H1 (cell line): ENCODE measurements at regions not wholly inside any gene's neighbourhood (a gene's known extent, or its start where the extent isn't known, plus 50 kb on each side); places are given as distances from the start of the nearest gene placed in this dataset.

Experiments used
- CTCF ChIA-PET: fragments of 300-600 bp; sonication (Branson Sonifier 250); formaldehyde crosslinking; loops from one replicate; lab custom pipeline; 2021; ENCODE audit not compliant: partially characterized antibody; lab: Charles Lee
- POLR2A ChIA-PET: fragments of 300-600 bp; sonication (Branson Sonifier 250); formaldehyde crosslinking; loops from one replicate; lab custom pipeline; 2021; ENCODE audit warnings: inconsistent platforms; ENCODE audit not compliant: partially characterized antibody; lab: Charles Lee
- DNase-seq, 2 experiments: peaks; one replicate each; pipeline versions ENCODE4 v3.0.0 to v3.0.0-alpha.2; 2010 to 2022; ENCODE audit warnings: low spot score in 2 of 2, low read depth in 1 of 2, mixed read lengths in 1 of 2
- FAIRE-seq: peaks from 2 replicates; lab custom pipeline; 2011; peaks lifted over from hg19 to GRCh38; lab: Jason Lieb, UNC
- H2AFZ ChIP-seq: 2 replicates; pipeline ENCODE4 v1.8.1; 2012; ENCODE audit warnings: low read length, inconsistent platforms
- H2AK5ac ChIP-seq: 2 replicates; pipeline ENCODE4 v1.6.1; 2013; ENCODE audit warnings: low read depth, low read length
- H2BK120ac ChIP-seq: replicated peaks from 2 replicates; pipeline ENCODE3; 2013; ENCODE audit warnings: low read depth, low read length, inconsistent platforms
- H2BK12ac ChIP-seq: 2 replicates; pipeline ENCODE4 v1.6.1; 2013; ENCODE audit warnings: low read depth, low read length
- H2BK15ac ChIP-seq: 2 replicates; pipeline ENCODE4 v1.6.1; 2013; ENCODE audit warnings: low read length
- H2BK20ac ChIP-seq: 2 replicates; pipeline ENCODE4 v1.6.1; 2013; ENCODE audit warnings: low read length
- H2BK5ac ChIP-seq: 2 replicates; pipeline ENCODE4 v1.6.1; 2013; ENCODE audit warnings: low read depth, low read length
- H3K14ac ChIP-seq: 2 replicates; pipeline ENCODE4 v1.6.1; 2013; ENCODE audit warnings: inconsistent platforms; ENCODE audit not compliant: insufficient read length
- H3K18ac ChIP-seq: 2 replicates; pipeline ENCODE4 v1.6.1; 2013; ENCODE audit warnings: low read length; ENCODE audit errors: extremely low read depth
- H3K23ac ChIP-seq: 2 replicates; pipeline ENCODE4 v1.6.1; 2013; ENCODE audit warnings: inconsistent platforms; ENCODE audit not compliant: insufficient read length
- H3K23me2 ChIP-seq: 2 replicates; pipeline ENCODE4 v1.6.1; 2013; ENCODE audit warnings: low read depth, low read length
- H3K27ac ChIP-seq: 2 replicates; pipeline ENCODE4 v1.6.1; 2011; ENCODE audit warnings: low read depth, low read length, inconsistent platforms
- H3K27me3 ChIP-seq, 4 experiments: replicated peaks in 1 of 4; 1 replicate in 1 of 4; 2 replicates in 3 of 4; pipeline versions ENCODE4 v1.6.1 to v1.8.1; 2011 to 2013; ENCODE audit warnings: low read length in 3 of 4, mild to moderate bottlenecking in 3 of 4, inconsistent platforms in 2 of 4, mixed read lengths in 2 of 4, moderate library complexity in 1 of 4; ENCODE audit not compliant: control insufficient read depth in 3 of 4, insufficient read depth in 3 of 4; ENCODE audit errors: extremely low read depth in 1 of 4
- H3K36me3 ChIP-seq, 4 experiments: 2 replicates each; pipeline versions ENCODE4 v1.6.1 to v1.8.1; 2011 to 2013; ENCODE audit warnings: mild to moderate bottlenecking in 4 of 4, low read length in 3 of 4, moderate library complexity in 2 of 4, control low read depth in 1 of 4, inconsistent platforms in 1 of 4; ENCODE audit not compliant: insufficient read depth in 4 of 4, control insufficient read depth in 2 of 4
- H3K4ac ChIP-seq: replicated peaks from 2 replicates; pipeline ENCODE3; 2013; ENCODE audit warnings: low read length, low read depth, mixed read lengths, inconsistent platforms; ENCODE audit not compliant: insufficient read length
- H3K4me1 ChIP-seq, 4 experiments: replicated peaks in 1 of 4; 1 replicate in 1 of 4; 2 replicates in 3 of 4; pipeline versions ENCODE4 v1.6.1 to v1.8.1; 2011 to 2013; ENCODE audit warnings: low read length in 3 of 4, inconsistent platforms in 2 of 4, mixed read lengths in 1 of 4; ENCODE audit not compliant: insufficient read depth in 4 of 4, control insufficient read depth in 3 of 4
- H3K4me2 ChIP-seq, 2 experiments: 2 replicates each; pipeline versions ENCODE4 v1.6.1 to v1.8.1; 2011 to 2013; ENCODE audit warnings: low read depth in 2 of 2, low read length in 2 of 2, control low read depth in 1 of 2, inconsistent platforms in 1 of 2, mild to moderate bottlenecking in 1 of 2; ENCODE audit not compliant: insufficient read depth in 1 of 2
- H3K4me3 ChIP-seq, 4 experiments: fragments of 200-600, 300-600 bp in 1 of 4; sonication (generic), shearing (Covaris generic), sonication (Bioruptor Twin) in 1 of 4; 2 replicates each; pipeline versions ENCODE4 v1.5.1 to v1.8.1; 2011 to 2016; ENCODE audit warnings: low read length in 4 of 4, low read depth in 3 of 4, control low read depth in 2 of 4, inconsistent platforms in 2 of 4, mild to moderate bottlenecking in 2 of 4, mixed read lengths in 1 of 4, moderate library complexity in 1 of 4; ENCODE audit not compliant: insufficient read depth in 2 of 4; ENCODE audit errors: extremely low read depth in 1 of 4
- H3K56ac ChIP-seq: replicated peaks from 2 replicates; pipeline ENCODE3; 2013; ENCODE audit warnings: low read depth, mild to moderate bottlenecking, mixed read lengths, low read length, inconsistent platforms; ENCODE audit not compliant: insufficient read length
- H3K79me1 ChIP-seq: 2 replicates; pipeline ENCODE4 v1.6.1; 2013; ENCODE audit warnings: low read depth, low read length, control low read depth
- H3K79me2 ChIP-seq, 2 experiments: 2 replicates each; pipeline versions ENCODE4 v1.6.1 to v1.8.1; 2012 to 2013; ENCODE audit warnings: low read length in 2 of 2, mild to moderate bottlenecking in 2 of 2, inconsistent platforms in 1 of 2; ENCODE audit not compliant: insufficient read depth in 2 of 2, control insufficient read depth in 1 of 2
- H3K9ac ChIP-seq, 4 experiments: replicated peaks in 1 of 4; 1 replicate in 1 of 4; 2 replicates in 3 of 4; pipeline versions ENCODE4 v1.6.1 to v1.8.1; 2011 to 2013; ENCODE audit warnings: low read depth in 3 of 4, low read length in 3 of 4, control low read depth in 2 of 4, mild to moderate bottlenecking in 2 of 4, moderate library complexity in 2 of 4, inconsistent platforms in 1 of 4; ENCODE audit errors: extremely low read depth in 1 of 4
- H3K9me3 ChIP-seq, 2 experiments: 2 replicates each; pipeline versions ENCODE4 v1.6.1 to v1.8.1; 2012 to 2013; ENCODE audit warnings: mild to moderate bottlenecking in 2 of 2, moderate library complexity in 2 of 2, control low read depth in 1 of 2, inconsistent platforms in 1 of 2, low read depth in 1 of 2, low read length in 1 of 2, mixed read lengths in 1 of 2; ENCODE audit not compliant: insufficient read depth in 2 of 2
- H4K20me1 ChIP-seq, 2 experiments: replicated peaks in 1 of 2; 2 replicates each; pipeline versions ENCODE3 to v1.8.1; 2011 to 2013; ENCODE audit warnings: inconsistent platforms in 2 of 2, low read length in 2 of 2, mild to moderate bottlenecking in 1 of 2; ENCODE audit not compliant: insufficient read depth in 2 of 2, control insufficient read depth in 1 of 2
- H4K5ac ChIP-seq: 2 replicates; pipeline ENCODE4 v1.6.1; 2013; ENCODE audit warnings: low read length, low read depth, mixed read lengths, inconsistent platforms; ENCODE audit not compliant: insufficient read length
- H4K8ac ChIP-seq: 2 replicates; pipeline ENCODE4 v1.8.0; 2013; ENCODE audit warnings: mild to moderate bottlenecking, moderate library complexity, low read length, inconsistent platforms; ENCODE audit not compliant: insufficient read depth; ENCODE audit errors: extremely low read depth
- H4K91ac ChIP-seq: replicated peaks from 2 replicates; pipeline ENCODE3; 2013; ENCODE audit warnings: low read length, mixed read lengths, inconsistent platforms; ENCODE audit not compliant: insufficient read length
- ATF3 ChIP-seq: IDR thresholded peaks from 2 replicates; pipeline ENCODE4 v1.6.1; 2011; ENCODE audit warnings: low read depth, mild to moderate bottlenecking, low read length; ENCODE audit not compliant: insufficient read depth
- BCL11A ChIP-seq, 2 experiments: IDR thresholded peaks; one replicate each; pipeline ENCODE4 v1.6.1; 2011; ENCODE audit warnings: low read depth in 2 of 2, low read length in 2 of 2, mild to moderate bottlenecking in 2 of 2
- CEBPB ChIP-seq: IDR thresholded peaks from 2 replicates; pipeline ENCODE4 v1.6.1; 2012; ENCODE audit warnings: low read depth, low read length
- EP300 ChIP-seq, 2 experiments: IDR thresholded peaks; 1 replicate in 1 of 2; 2 replicates in 1 of 2; pipeline ENCODE4 v1.6.1; 2011 to 2012; ENCODE audit warnings: low read depth in 2 of 2, low read length in 2 of 2, mild to moderate bottlenecking in 2 of 2, borderline replicate concordance in 1 of 2, inconsistent platforms in 1 of 2, moderate library complexity in 1 of 2
- EZH2 ChIP-seq: fragments of 200-600 bp; sonication (generic); IDR thresholded peaks from 2 replicates; pipeline ENCODE4 v1.7.1; 2012; ENCODE audit warnings: low read depth, mild to moderate bottlenecking, moderate library complexity, low read length, inconsistent platforms; ENCODE audit not compliant: severe bottlenecking
- KDM5A ChIP-seq: fragments of 200-600 bp; IDR thresholded peaks from 2 replicates; pipeline ENCODE4 v1.7.1; 2012; ENCODE audit warnings: mild to moderate bottlenecking, low read length, inconsistent platforms, mixed read lengths
- RAD21 ChIP-seq, 2 experiments: IDR thresholded peaks in 1 of 2; conservative IDR thresholded peaks in 1 of 2; 2 replicates each; pipeline ENCODE4 v1.6.1; 2011; ENCODE audit warnings: low read depth in 2 of 2, low read length in 2 of 2, improper control_type of control experiment in 1 of 2, inconsistent platforms in 1 of 2, mild to moderate bottlenecking in 1 of 2, moderate library complexity in 1 of 2
- RNF2 ChIP-seq: fragments of 200-900, 300-1000 bp; sonication (generic); IDR thresholded peaks from 2 replicates; pipeline ENCODE4 v1.7.1; 2016; ENCODE audit warnings: borderline replicate concordance, low read depth, mild to moderate bottlenecking, antibody characterized with exemption, low read length; ENCODE audit not compliant: poor library complexity, severe bottlenecking; ENCODE audit errors: missing control alignments
- SIRT6 ChIP-seq: IDR thresholded peaks from one replicate; pipeline ENCODE4 v1.7.1; 2012; ENCODE audit warnings: low read length, inconsistent platforms
- TCF12 ChIP-seq: IDR thresholded peaks from 2 replicates; pipeline ENCODE4 v1.6.1; 2011; ENCODE audit warnings: low read depth, mild to moderate bottlenecking, low read length
- WGBS, 2 experiments: shearing (Covaris generic) in 1 of 2; methylation state at CpG; one replicate each; pipeline versions ENCODE4 v1.1.6 to v1.1.7; 2013 to 2015; ENCODE audit warnings: low lambda C conversion rate in 2 of 2, mixed read lengths in 2 of 2, inconsistent platforms in 1 of 2, low coverage in 1 of 2, missing lambda C conversion rate in 1 of 2; ENCODE audit not compliant: insufficient replicate concordance in 2 of 2, insufficient coverage in 1 of 2, insufficient read length in 1 of 2; ENCODE audit errors: extremely low coverage in 1 of 2, missing lambda C conversion rate in 1 of 2; 5-methylcytosine and 5-hydroxymethylcytosine counted together

- Histone ChIP-seq H3K9ac (no peak overlapping the region), H3K4me1 (no peaks in the 10 kb centered on the region; a peak in 1 of 7 replicates), H3K14ac (no peak overlapping the region), H4K91ac (no peak overlapping the region), H4K20me1 (no peaks in the 10 kb centered on the region), H2AFZ (no peak overlapping the region), H3K79me1 (no peaks in the 10 kb centered on the region), H3K27me3 (peaks cover 0 to 7% (median 1%) of the 10 kb centered on the region in 4 experiments; a peak in 2 of 7 replicates), H3K79me2 (no peaks in the 10 kb centered on the region), H3K18ac (no peak overlapping the region), H3K4me2 (no peak overlapping the region), H3K27ac (no peak overlapping the region), H2AK5ac (no peak overlapping the region), H3K23ac (no peak overlapping the region), H2BK20ac (no peak overlapping the region), H4K8ac (no peak overlapping the region), H2BK12ac (no peak overlapping the region), H2BK5ac (no peak overlapping the region), H3K4me3 (no peak overlapping the region), H3K56ac (no peak overlapping the region), H2BK15ac (no peak overlapping the region), H3K9me3 (no peaks in the 10 kb centered on the region), H3K23me2 (no peaks in the 10 kb centered on the region), H2BK120ac (no peak overlapping the region), H3K36me3 (no peaks in the 10 kb centered on the region), H3K4ac (no peak overlapping the region), H4K5ac (no peak overlapping the region)
- POLR2A ChIA-PET, result no interaction called here
- FAIRE-seq (no peak), DNase-seq (no peak)
- CTCF ChIA-PET, result interaction anchor here (0.7 to 3.8 kb wide), 4 partner anchors 9 to 393 kb away, joined by 3 to 15 read pairs (median 4); no protein-coding TSS in a partner anchor
- WGBS, 2 experiments, result 88% methylated on average over 4 of the region's 4 CpGs; no CpG with 5 or more reads in 1 of the 2 experiments
- no peak for TF ChIP-seq EP300 (IDR thresholded peaks at IDR 0.05; ENCODE audit: borderline replicate concordance in 1 of 2, low read depth in 2 of 2, low read length in 2 of 2)
- no peak for TF ChIP-seq RNF2
- no peak for TF ChIP-seq RAD21 (IDR thresholded peaks at IDR 0.05 in 1 of 2, conservative IDR thresholded peaks at IDR 0.05 in 1 of 2; ENCODE audit: low read depth in 2 of 2, low read length in 2 of 2)
- TF ChIP-seq EZH2, result no peak
- TF ChIP-seq CEBPB, result no peak
- TF ChIP-seq ATF3, result no peak
- no peak for TF ChIP-seq SIRT6
- no peak for TF ChIP-seq TCF12
- TF ChIP-seq BCL11A (IDR thresholded peaks at IDR 0.05; ENCODE audit: low read depth in 2 of 2, low read length in 2 of 2), result no peak
- TF ChIP-seq KDM5A, result no peak
Measured at GRCh38 chr1:209045331-209046057, 538.0 kb upstream of the CAMK1G start.
